ENCODE measurements at regions not wholly inside any gene's neighbourhood (a gene's known extent, or its start where the extent isn't known, plus 50 kb on each side); places are given as distances from the start of the nearest gene placed in this dataset.

- Histone ChIP-seq H2AFZ (ENCODE audit: low read depth, low read length, severe bottlenecking) (no peak overlapping the region), H3F3A (ENCODE audit: insufficient read depth) (no peaks in the 10 kb centered on the region), H3K9ac (ENCODE audit: low read length) (no peak overlapping the region), H3K4me3 (ENCODE audit: insufficient read depth, low read length, poor library complexity, severe bottlenecking) (no peak overlapping the region), H4K20me1 (ENCODE audit: low read depth, low read length) (no peaks in the 10 kb centered on the region), H3K9me3 (ENCODE audit: insufficient read depth, low read length) (no peaks in the 10 kb centered on the region), H3K27me3 (ENCODE audit: low read length) (no peaks in the 10 kb centered on the region), H3K36me3 (ENCODE audit: low read length) (no peaks in the 10 kb centered on the region), H3K9me2 (replicated peaks; ENCODE audit: insufficient read depth, low read length) (no peaks in the 10 kb centered on the region), H3K4me2 (ENCODE audit: low read depth, low read length, poor library complexity, severe bottlenecking) (no peak overlapping the region), H3K79me2 (ENCODE audit: insufficient read depth, low read length) (no peaks in the 10 kb centered on the region), H3K27ac (ENCODE audit: low read depth, low read length) (no peak overlapping the region)
- TF ChIP-seq CTCF (IDR thresholded peaks at IDR 0.05; ENCODE audit: insufficient read depth, low read length, poor library complexity, severe bottlenecking) (no peak), EZH2phosphoT487 (conservative IDR thresholded peaks at IDR 0.05; ENCODE audit: low read length) (no peak)
Measured at GRCh38 chr2:21814588-21815149, 690.9 kb downstream of the TDRD15 start.

GRCh38 chr2:21818212-21818795, 694.5 kb downstream of the TDRD15 start:
- Histone ChIP-seq H3F3A (ENCODE audit: insufficient read depth) (no peaks in the 10 kb centered on the region), H3K9me2 (replicated peaks; ENCODE audit: insufficient read depth, low read length) (no peaks in the 10 kb centered on the region), H3K36me3 (ENCODE audit: low read length) (no peaks in the 10 kb centered on the region), H4K20me1 (ENCODE audit: low read depth, low read length) (no peaks in the 10 kb centered on the region), H3K9me3 (ENCODE audit: insufficient read depth, low read length) (no peaks in the 10 kb centered on the region), H3K4me2 (ENCODE audit: low read depth, low read length, poor library complexity, severe bottlenecking) (no peak overlapping the region), H3K27me3 (ENCODE audit: low read length) (no peaks in the 10 kb centered on the region), H3K27ac (ENCODE audit: low read depth, low read length) (no peak overlapping the region), H3K4me3 (ENCODE audit: insufficient read depth, low read length, poor library complexity, severe bottlenecking) (no peak overlapping the region), H3K79me2 (ENCODE audit: insufficient read depth, low read length) (no peaks in the 10 kb centered on the region), H2AFZ (ENCODE audit: low read depth, low read length, severe bottlenecking) (no peak overlapping the region), H3K9ac (ENCODE audit: low read length) (no peak overlapping the region)
- TF ChIP-seq CTCF (IDR thresholded peaks at IDR 0.05; ENCODE audit: insufficient read depth, low read length, poor library complexity, severe bottlenecking) (no peak), EZH2phosphoT487 (conservative IDR thresholded peaks at IDR 0.05; ENCODE audit: low read length) (no peak)

GRCh38 chr2:21819454-21819853, 695.7 kb downstream of the TDRD15 start:
- Histone ChIP-seq H3K9me3 (ENCODE audit: insufficient read depth, low read length) (no peaks in the 10 kb centered on the region), H3K36me3 (ENCODE audit: low read length) (no peaks in the 10 kb centered on the region), H2AFZ (ENCODE audit: low read depth, low read length, severe bottlenecking) (no peak overlapping the region), H3F3A (ENCODE audit: insufficient read depth) (no peaks in the 10 kb centered on the region), H3K9me2 (replicated peaks; ENCODE audit: insufficient read depth, low read length) (no peaks in the 10 kb centered on the region), H3K79me2 (ENCODE audit: insufficient read depth, low read length) (no peaks in the 10 kb centered on the region), H3K27me3 (ENCODE audit: low read length) (no peaks in the 10 kb centered on the region), H3K4me2 (ENCODE audit: low read depth, low read length, poor library complexity, severe bottlenecking) (no peak overlapping the region), H3K27ac (ENCODE audit: low read depth, low read length) (no peak overlapping the region), H4K20me1 (ENCODE audit: low read depth, low read length) (no peaks in the 10 kb centered on the region), H3K9ac (ENCODE audit: low read length) (no peak overlapping the region), H3K4me3 (ENCODE audit: insufficient read depth, low read length, poor library complexity, severe bottlenecking) (no peak overlapping the region)
- TF ChIP-seq CTCF (IDR thresholded peaks at IDR 0.05; ENCODE audit: insufficient read depth, low read length, poor library complexity, severe bottlenecking) (no peak), EZH2phosphoT487 (conservative IDR thresholded peaks at IDR 0.05; ENCODE audit: low read length) (no peak)
